UCSD-AML1 (cell line): ENCODE measurements at regions not wholly inside any gene's neighbourhood (a gene's known extent, or its start where the extent isn't known, plus 50 kb on each side); places are given as distances from the start of the nearest gene placed in this dataset.
"Not testable (repeated sequence)": the region's sequence is repeated elsewhere in the genome, so short reads cannot be mapped to it uniquely, and the experiment has no call there.

ENCODE experiments used
- DNase-seq: peaks from one replicate; lab custom pipeline; 2025; ENCODE audit not compliant: unreplicated experiment; lab: John Stamatoyannopoulos, UW

GRCh38 chr1:187996780-187997179 is 1168.0 kb downstream of the PLA2G4A start:
- no peak for DNase-seq

- DNase-seq = no peak
These were observed 1171.2 kb downstream of the PLA2G4A start for GRCh38 chr1:187999973-188000372.

- not testable (repeated sequence) for DNase-seq
These were observed 1174.9 kb downstream of the PLA2G4A start for GRCh38 chr1:188003687-188004086.

GRCh38 chr1:188004849-188005248 is 1176.1 kb downstream of the PLA2G4A start:
- no peak for DNase-seq

GRCh38 chr1:188006354-188006753 is 1177.6 kb downstream of the PLA2G4A start:
- peak; percentile 5 for DNase-seq

- not testable (repeated sequence) for DNase-seq
These were observed 1184.6 kb downstream of the PLA2G4A start for GRCh38 chr1:188013222-188013849.

GRCh38 chr1:188017921-188018320 is 1189.2 kb downstream of the PLA2G4A start:
- DNase-seq = peak; percentile 7

- DNase-seq = no peak
These were observed 1193.9 kb downstream of the PLA2G4A start for GRCh38 chr1:188022661-188023060.

GRCh38 chr1:188023206-188023605 is 1194.5 kb downstream of the PLA2G4A start:
- no peak for DNase-seq

- DNase-seq = no peak
These were observed 1198.9 kb downstream of the PLA2G4A start for GRCh38 chr1:188027613-188028012.

- not testable (repeated sequence) for DNase-seq
These were observed 1208.8 kb downstream of the PLA2G4A start for GRCh38 chr1:188037572-188037971.

- DNase-seq = no peak
These were observed 1214.9 kb downstream of the PLA2G4A start for GRCh38 chr1:188043536-188044245.

GRCh38 chr1:188050250-188050649 is 1221.5 kb downstream of the PLA2G4A start:
- no peak for DNase-seq

GRCh38 chr1:188056011-188056410 is 1227.3 kb downstream of the PLA2G4A start:
- DNase-seq = no peak

- no peak for DNase-seq
These were observed 1230.1 kb downstream of the PLA2G4A start for GRCh38 chr1:188058801-188059200.

- DNase-seq = no peak
These were observed 1233.1 kb downstream of the PLA2G4A start for GRCh38 chr1:188061881-188062280.

- DNase-seq = no peak
These were observed 1233.7 kb downstream of the PLA2G4A start for GRCh38 chr1:188062456-188062855.

- no peak for DNase-seq
These were observed 1237.2 kb downstream of the PLA2G4A start for GRCh38 chr1:188065917-188066316.

GRCh38 chr1:188070848-188071247 is 1242.1 kb downstream of the PLA2G4A start:
- DNase-seq = peak; percentile 2

GRCh38 chr1:188089015-188089414 is 1260.3 kb downstream of the PLA2G4A start:
- DNase-seq = no peak

GRCh38 chr1:188089461-188089860 is 1260.7 kb downstream of the PLA2G4A start:
- DNase-seq = no peak

- DNase-seq = no peak
These were observed 1267.8 kb downstream of the PLA2G4A start for GRCh38 chr1:188096521-188096920.

- no peak for DNase-seq
These were observed 1288.7 kb downstream of the PLA2G4A start for GRCh38 chr1:188117436-188117835.
